ENCODE measurements at regions not wholly inside any gene's neighbourhood (a gene's known extent, or its start where the extent isn't known, plus 50 kb on each side); places are given as distances from the start of the nearest gene placed in this dataset.

GRCh38 chr17:83194761-83195329 is 115.4 kb downstream of the METRNL start (continued):
- TF ChIP-seq FOS (IDR thresholded peaks at IDR 0.05; ENCODE audit: borderline replicate concordance, extremely low read depth, insufficient read length) (no peak), POLR2AphosphoS2 (IDR thresholded peaks at IDR 0.05; ENCODE audit: low read depth, low read length) (no peak), NFYA (IDR thresholded peaks at IDR 0.05; ENCODE audit: borderline replicate concordance, low read depth, low read length) (no peak), NRF1 (conservative IDR thresholded peaks at IDR 0.05; ENCODE audit: low read depth, low read length) (no peak), POLR2A (IDR thresholded peaks at IDR 0.05; ENCODE audit: low read depth, low read length) (no peak), YY1 (IDR thresholded peaks at IDR 0.05; ENCODE audit: low read depth, low read length) (no peak), ZNF687 (IDR thresholded peaks at IDR 0.05) (no peak), BMI1 (IDR thresholded peaks at IDR 0.05; ENCODE audit: borderline replicate concordance) (no peak), SP1 (IDR thresholded peaks at IDR 0.05; ENCODE audit: low read depth, low read length) (no peak), MXI1 (IDR thresholded peaks at IDR 0.05; ENCODE audit: low read depth, low read length) (no peak), NKRF (conservative IDR thresholded peaks at IDR 0.05) (no peak), EGR1 (IDR thresholded peaks at IDR 0.05; ENCODE audit: borderline replicate concordance in 1 of 2, low read depth in 2 of 2, low read length in 2 of 2) (no peak), ZNF622 (IDR thresholded peaks at IDR 0.05) (no peak), NBN (IDR thresholded peaks at IDR 0.05) (no peak)
- TF ChIP-seq, protein P1, sequence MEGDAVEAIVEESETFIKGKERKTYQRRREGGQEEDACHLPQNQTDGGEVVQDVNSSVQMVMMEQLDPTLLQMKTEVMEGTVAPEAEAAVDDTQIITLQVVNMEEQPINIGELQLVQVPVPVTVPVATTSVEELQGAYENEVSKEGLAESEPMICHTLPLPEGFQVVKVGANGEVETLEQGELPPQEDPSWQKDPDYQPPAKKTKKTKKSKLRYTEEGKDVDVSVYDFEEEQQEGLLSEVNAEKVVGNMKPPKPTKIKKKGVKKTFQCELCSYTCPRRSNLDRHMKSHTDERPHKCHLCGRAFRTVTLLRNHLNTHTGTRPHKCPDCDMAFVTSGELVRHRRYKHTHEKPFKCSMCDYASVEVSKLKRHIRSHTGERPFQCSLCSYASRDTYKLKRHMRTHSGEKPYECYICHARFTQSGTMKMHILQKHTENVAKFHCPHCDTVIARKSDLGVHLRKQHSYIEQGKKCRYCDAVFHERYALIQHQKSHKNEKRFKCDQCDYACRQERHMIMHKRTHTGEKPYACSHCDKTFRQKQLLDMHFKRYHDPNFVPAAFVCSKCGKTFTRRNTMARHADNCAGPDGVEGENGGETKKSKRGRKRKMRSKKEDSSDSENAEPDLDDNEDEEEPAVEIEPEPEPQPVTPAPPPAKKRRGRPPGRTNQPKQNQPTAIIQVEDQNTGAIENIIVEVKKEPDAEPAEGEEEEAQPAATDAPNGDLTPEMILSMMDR (IDR thresholded peaks at IDR 0.05 in 2 of 3, conservative IDR thresholded peaks at IDR 0.05 in 1 of 3; ENCODE audit: control insufficient read depth in 2 of 3, extremely low read depth in 1 of 3, insufficient read depth in 1 of 3, low read depth in 3 of 3, low read length in 3 of 3) = no peak
- TF ChIP-seq, protein P2, sequence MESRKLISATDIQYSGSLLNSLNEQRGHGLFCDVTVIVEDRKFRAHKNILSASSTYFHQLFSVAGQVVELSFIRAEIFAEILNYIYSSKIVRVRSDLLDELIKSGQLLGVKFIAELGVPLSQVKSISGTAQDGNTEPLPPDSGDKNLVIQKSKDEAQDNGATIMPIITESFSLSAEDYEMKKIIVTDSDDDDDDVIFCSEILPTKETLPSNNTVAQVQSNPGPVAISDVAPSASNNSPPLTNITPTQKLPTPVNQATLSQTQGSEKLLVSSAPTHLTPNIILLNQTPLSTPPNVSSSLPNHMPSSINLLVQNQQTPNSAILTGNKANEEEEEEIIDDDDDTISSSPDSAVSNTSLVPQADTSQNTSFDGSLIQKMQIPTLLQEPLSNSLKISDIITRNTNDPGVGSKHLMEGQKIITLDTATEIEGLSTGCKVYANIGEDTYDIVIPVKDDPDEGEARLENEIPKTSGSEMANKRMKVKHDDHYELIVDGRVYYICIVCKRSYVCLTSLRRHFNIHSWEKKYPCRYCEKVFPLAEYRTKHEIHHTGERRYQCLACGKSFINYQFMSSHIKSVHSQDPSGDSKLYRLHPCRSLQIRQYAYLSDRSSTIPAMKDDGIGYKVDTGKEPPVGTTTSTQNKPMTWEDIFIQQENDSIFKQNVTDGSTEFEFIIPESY (IDR thresholded peaks at IDR 0.05) = no peak

Data from GM12878 (cell line).